ENCODE measurements at regions not wholly inside any gene's neighbourhood (a gene's known extent, or its start where the extent isn't known, plus 50 kb on each side); places are given as distances from the start of the nearest gene placed in this dataset.
A peak's percentile ranks its signal among the peaks of the same experiment; 100 is the strongest.

- Mint-ChIP-seq H3K27ac (no peak overlapping the region), H3K4me1 (ENCODE audit: low read depth) (peaks cover 4% of the 10 kb centered on the region), H3K4me3 (ENCODE audit: low read depth) (no peak overlapping the region), H3K36me3 (ENCODE audit: insufficient read depth) (no peaks in the 10 kb centered on the region), H3K9me3 (ENCODE audit: low read depth) (no peaks in the 10 kb centered on the region), H3K27me3 (no peaks in the 10 kb centered on the region)
- DNase-seq (ENCODE audit: low spot score, unreplicated experiment) = no peak
- TF ChIP-seq CTCF (IDR thresholded peaks at IDR 0.05; ENCODE audit: unreplicated experiment) = no peak
These were observed 111.8 kb upstream of the PRMT6 start for GRCh38 chr1:106944721-106945120.

- H3K4me1 Mint-ChIP-seq (ENCODE audit: low read depth) = peaks cover 14% of the 10 kb centered on the region
- no peak overlapping the region for H3K4me3 Mint-ChIP-seq (ENCODE audit: low read depth)
- no peaks in the 10 kb centered on the region for H3K36me3 Mint-ChIP-seq (ENCODE audit: insufficient read depth)
- no peak for TF ChIP-seq CTCF (IDR thresholded peaks at IDR 0.05; ENCODE audit: unreplicated experiment)
- H3K9me3 Mint-ChIP-seq (ENCODE audit: low read depth) = no peaks in the 10 kb centered on the region
- DNase-seq (ENCODE audit: low spot score, unreplicated experiment) = no peak
- no peaks in the 10 kb centered on the region for H3K27me3 Mint-ChIP-seq
- H3K27ac Mint-ChIP-seq = no peak overlapping the region
These were observed 103.7 kb upstream of the PRMT6 start for GRCh38 chr1:106952776-106953175.

- Mint-ChIP-seq H3K36me3 (ENCODE audit: insufficient read depth) (no peaks in the 10 kb centered on the region), H3K9me3 (ENCODE audit: low read depth) (no peaks in the 10 kb centered on the region), H3K4me1 (ENCODE audit: low read depth) (peaks cover 17% of the 10 kb centered on the region), H3K27ac (no peak overlapping the region), H3K4me3 (ENCODE audit: low read depth) (no peak overlapping the region), H3K27me3 (no peaks in the 10 kb centered on the region)
- no peak for DNase-seq (ENCODE audit: low spot score, unreplicated experiment)
- no peak for TF ChIP-seq CTCF (IDR thresholded peaks at IDR 0.05; ENCODE audit: unreplicated experiment)
These were observed 101.7 kb upstream of the PRMT6 start for GRCh38 chr1:106954661-106955229.

- H3K36me3 Mint-ChIP-seq (ENCODE audit: insufficient read depth) = no peaks in the 10 kb centered on the region
- no peak overlapping the region for H3K4me3 Mint-ChIP-seq (ENCODE audit: low read depth)
- H3K9me3 Mint-ChIP-seq (ENCODE audit: low read depth) = no peaks in the 10 kb centered on the region
- no peak for DNase-seq (ENCODE audit: low spot score, unreplicated experiment)
- peaks cover 17% of the 10 kb centered on the region for H3K4me1 Mint-ChIP-seq (ENCODE audit: low read depth)
- no peak for TF ChIP-seq CTCF (IDR thresholded peaks at IDR 0.05; ENCODE audit: unreplicated experiment)
- H3K27me3 Mint-ChIP-seq = no peaks in the 10 kb centered on the region
- no peak overlapping the region for H3K27ac Mint-ChIP-seq
These were observed 99.8 kb upstream of the PRMT6 start for GRCh38 chr1:106956721-106957120.

GRCh38 chr1:106957795-106958194, 98.7 kb upstream of the PRMT6 start:
- Mint-ChIP-seq H3K4me1 (ENCODE audit: low read depth) (peaks cover 17% of the 10 kb centered on the region), H3K36me3 (ENCODE audit: insufficient read depth) (no peaks in the 10 kb centered on the region), H3K9me3 (ENCODE audit: low read depth) (no peaks in the 10 kb centered on the region), H3K27me3 (no peaks in the 10 kb centered on the region), H3K27ac (no peak overlapping the region), H3K4me3 (ENCODE audit: low read depth) (no peak overlapping the region)
- no peak for DNase-seq (ENCODE audit: low spot score, unreplicated experiment)
- peak; percentile 32 for TF ChIP-seq CTCF (IDR thresholded peaks at IDR 0.05; ENCODE audit: unreplicated experiment)

Measured in progenitor cell of endocrine pancreas (in vitro differentiated cells).